ENCODE measurements at regions not wholly inside any gene's neighbourhood (a gene's known extent, or its start where the extent isn't known, plus 50 kb on each side); places are given as distances from the start of the nearest gene placed in this dataset.

DNA sequence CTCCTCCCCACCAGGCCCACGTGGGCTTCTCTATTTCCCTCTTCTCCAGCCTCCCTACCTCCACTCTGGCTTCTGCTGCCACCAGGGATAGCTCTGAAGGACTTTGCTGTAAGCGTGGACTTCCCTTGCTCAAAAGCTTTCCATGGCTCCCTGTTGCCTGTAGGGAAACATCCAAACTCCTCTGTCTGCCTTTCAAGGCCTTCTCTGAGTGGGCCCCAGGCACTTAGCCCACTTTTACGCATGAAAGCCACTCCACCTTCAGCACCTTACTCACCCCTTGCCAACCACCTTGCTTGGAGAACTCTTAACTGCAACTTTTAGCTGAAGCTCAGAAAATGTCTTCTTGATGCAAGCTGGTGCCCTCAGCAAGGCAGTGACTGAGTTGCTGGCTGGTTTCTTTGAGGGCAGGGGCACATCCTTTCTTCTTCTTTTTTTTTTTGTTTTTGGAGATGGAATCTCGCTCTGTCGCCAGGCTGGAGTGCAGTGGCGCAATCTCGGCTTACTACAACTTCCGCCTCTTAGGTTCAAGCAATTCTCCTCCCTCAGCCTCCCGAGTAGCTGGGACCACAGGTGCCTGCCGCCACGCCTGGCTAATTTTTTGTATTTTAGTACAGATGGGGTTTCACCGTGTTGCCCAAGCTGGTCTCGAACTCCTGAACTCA, 52.0 kb upstream of the DLX4 start:
- no peak overlapping the region for H3K4me3 ChIP-seq
- 68 to 77% methylated on average over 13 of the region's 13 CpGs for WGBS, 2 donors
- DNase-seq (no peak), ATAC-seq (no peak)
- no peak for TF ChIP-seq POLR2A (IDR thresholded peaks at IDR 0.05)
- TF ChIP-seq, protein P1, sequence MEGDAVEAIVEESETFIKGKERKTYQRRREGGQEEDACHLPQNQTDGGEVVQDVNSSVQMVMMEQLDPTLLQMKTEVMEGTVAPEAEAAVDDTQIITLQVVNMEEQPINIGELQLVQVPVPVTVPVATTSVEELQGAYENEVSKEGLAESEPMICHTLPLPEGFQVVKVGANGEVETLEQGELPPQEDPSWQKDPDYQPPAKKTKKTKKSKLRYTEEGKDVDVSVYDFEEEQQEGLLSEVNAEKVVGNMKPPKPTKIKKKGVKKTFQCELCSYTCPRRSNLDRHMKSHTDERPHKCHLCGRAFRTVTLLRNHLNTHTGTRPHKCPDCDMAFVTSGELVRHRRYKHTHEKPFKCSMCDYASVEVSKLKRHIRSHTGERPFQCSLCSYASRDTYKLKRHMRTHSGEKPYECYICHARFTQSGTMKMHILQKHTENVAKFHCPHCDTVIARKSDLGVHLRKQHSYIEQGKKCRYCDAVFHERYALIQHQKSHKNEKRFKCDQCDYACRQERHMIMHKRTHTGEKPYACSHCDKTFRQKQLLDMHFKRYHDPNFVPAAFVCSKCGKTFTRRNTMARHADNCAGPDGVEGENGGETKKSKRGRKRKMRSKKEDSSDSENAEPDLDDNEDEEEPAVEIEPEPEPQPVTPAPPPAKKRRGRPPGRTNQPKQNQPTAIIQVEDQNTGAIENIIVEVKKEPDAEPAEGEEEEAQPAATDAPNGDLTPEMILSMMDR (IDR thresholded peaks at IDR 0.05) = no peak
- intact Hi-C loops (cut with DNase I) = no loop called here
- H3K4me1 ChIP-seq = no peaks in the 10 kb centered on the region
- no peak overlapping the region for H3K27ac ChIP-seq
- H3K9me3 ChIP-seq = no peaks in the 10 kb centered on the region
- no peaks in the 10 kb centered on the region for H3K27me3 ChIP-seq
- H3K36me3 ChIP-seq (replicated peaks in 1 of 2; ENCODE audit: insufficient read depth in 1 of 2, low read depth in 2 of 2) = no peaks in the 10 kb centered on the region

- H3K9me3 ChIP-seq = no peaks in the 10 kb centered on the region
- no peak for ATAC-seq
- TF ChIP-seq, protein P1 (IDR thresholded peaks at IDR 0.05) = no peak
- no peak for TF ChIP-seq POLR2A (IDR thresholded peaks at IDR 0.05)
- H3K27ac ChIP-seq = no peak overlapping the region
- DNase-seq = no peak
- no peaks in the 10 kb centered on the region for H3K36me3 ChIP-seq (replicated peaks in 1 of 2; ENCODE audit: insufficient read depth in 1 of 2, low read depth in 2 of 2)
- 60 to 75% methylated on average over 1 of the region's 1 CpG for WGBS, 2 donors
- H3K4me1 ChIP-seq = no peaks in the 10 kb centered on the region
- intact Hi-C loops (cut with DNase I) = no loop called here
- no peak overlapping the region for H3K4me3 ChIP-seq
- no peaks in the 10 kb centered on the region for H3K27me3 ChIP-seq
These were observed 50.4 kb upstream of the DLX4 start for GRCh38 chr17:49918591-49918990.

Data from body of pancreas (tissue), 4 donors.